Panc1 (cell line): ENCODE measurements at regions not wholly inside any gene's neighbourhood (a gene's known extent, or its start where the extent isn't known, plus 50 kb on each side); places are given as distances from the start of the nearest gene placed in this dataset.

Source experiments
- ATAC-seq: fragments of 200-7000 bp; cut with Tn5 transposase; 2 replicates; pipeline ENCODE4 v1.9.1; 2020; ENCODE audit warnings: mild to moderate bottlenecking, moderate library complexity
- BruUV-seq: library from RNA; stranded (reverse); fragments of 400-500 nt; replicated peaks from 2 replicates; lab custom pipeline; 2021; lab: Mats Ljungman, UMichigan
- CTCF ChIA-PET: fragments of 300-600 bp; sonication (Branson Sonifier 250); formaldehyde crosslinking; loops from one replicate; lab custom pipeline; 2022; ENCODE audit warnings: antibody characterized with exemption; lab: Charles Lee
- POLR2A ChIA-PET: fragments of 300-600 bp; sonication (Branson Sonifier 250); formaldehyde crosslinking; loops from one replicate; lab custom pipeline; 2022; ENCODE audit warnings: antibody characterized with exemption; lab: Charles Lee
- DNase-seq: peaks from one replicate; pipeline ENCODE4 v3.0.0-alpha.2; 2010; ENCODE audit warnings: low read depth, low spot score
- H3K27ac ChIP-seq: 2 replicates; pipeline ENCODE4 v1.5.1; 2011; ENCODE audit warnings: mild to moderate bottlenecking, low read length, inconsistent platforms
- H3K27me3 ChIP-seq: fragments of 200-500 bp; sonication (Bioruptor generic); 2 replicates; pipeline ENCODE4 v1.6.0; 2014; ENCODE audit warnings: low read length, inconsistent platforms; ENCODE audit not compliant: control insufficient read depth, insufficient read depth
- H3K36me3 ChIP-seq: fragments of 200-500 bp; sonication (Bioruptor generic); 2 replicates; pipeline ENCODE4 v1.5.1; 2014; ENCODE audit warnings: inconsistent platforms, mild to moderate bottlenecking, low read length, moderate library complexity; ENCODE audit not compliant: control insufficient read depth, insufficient read depth
- H3K4me1 ChIP-seq: 2 replicates; pipeline ENCODE4 v1.5.1; 2011; ENCODE audit warnings: inconsistent platforms, mild to moderate bottlenecking, low read length, moderate library complexity; ENCODE audit not compliant: control insufficient read depth, insufficient read depth
- H3K4me3 ChIP-seq, 2 experiments: 2 replicates each; pipeline ENCODE4 v1.5.1; 2011 to 2012; ENCODE audit warnings: low read depth in 2 of 2, low read length in 2 of 2, mild to moderate bottlenecking in 2 of 2, inconsistent platforms in 1 of 2, moderate library complexity in 1 of 2
- H3K9me3 ChIP-seq: fragments of 200-500 bp; sonication (Bioruptor generic); 2 replicates; pipeline ENCODE4 v1.5.1; 2014; ENCODE audit warnings: low read depth, mild to moderate bottlenecking, inconsistent platforms, low read length, moderate library complexity; ENCODE audit not compliant: control insufficient read depth, insufficient read depth
- CTCF ChIP-seq: fragments of 450-650 bp; IDR thresholded peaks from 2 replicates; pipeline ENCODE4 v1.5.1; 2017; ENCODE audit warnings: mild to moderate bottlenecking
- POLR2AphosphoS5 ChIP-seq: IDR thresholded peaks from 2 replicates; pipeline ENCODE4 v1.6.1; 2012; ENCODE audit warnings: mild to moderate bottlenecking, low read depth, low read length, moderate library complexity
- REST ChIP-seq, 2 experiments: IDR thresholded peaks; 2 replicates each; pipeline ENCODE4 v1.6.1; 2011 to 2012; ENCODE audit warnings: low read depth in 2 of 2, control low read depth in 1 of 2, low read length in 1 of 2, mild to moderate bottlenecking in 1 of 2, moderate library complexity in 1 of 2; ENCODE audit not compliant: insufficient read depth in 1 of 2
- SIN3A ChIP-seq: IDR thresholded peaks from 2 replicates; pipeline ENCODE4 v1.6.1; 2012; ENCODE audit warnings: low read depth, mild to moderate bottlenecking, low read length, moderate library complexity, borderline replicate concordance; ENCODE audit not compliant: insufficient read depth
- TCF7L2 ChIP-seq: IDR thresholded peaks from 2 replicates; pipeline ENCODE4 v1.6.1; 2011; ENCODE audit warnings: mild to moderate bottlenecking, low read depth, low read length, inconsistent platforms
- in situ Hi-C: cut with HindIII; loops from 2 replicates; pipeline ENCODE4 v1.10.0; 2016; ENCODE audit warnings: low sequenced_read_pairs, low pct_unique_long_range_greater_than_20kb
- intact Hi-C: fragments of 100-400 bp; cut with micrococcal nuclease; formaldehyde crosslinking; loops from one replicate; pipeline ENCODE4 v1.10.0; 2022; ENCODE audit not compliant: unreplicated experiment

GRCh38 chr13:65631078-65631477, 1599.1 kb downstream of the PCDH9 start:
- ChIA-PET CTCF (no interaction called here), POLR2A (no interaction called here)
- no peaks in the 10 kb centered on the region for H3K36me3 ChIP-seq
- BruUV-seq = no TSS peak
- H3K27me3 ChIP-seq = no peaks in the 10 kb centered on the region
- H3K9me3 ChIP-seq = no peaks in the 10 kb centered on the region
- no peak overlapping the region for H3K27ac ChIP-seq
- intact Hi-C loops (no loop called here), in situ Hi-C loops (no loop called here)
- no peak for TF ChIP-seq SIN3A
- TF ChIP-seq POLR2AphosphoS5 = no peak
- no peak for TF ChIP-seq REST (IDR thresholded peaks at IDR 0.05; ENCODE audit: insufficient read depth in 1 of 2, low read depth in 2 of 2, low read length in 1 of 2)
- no peak for TF ChIP-seq CTCF
- no peak for TF ChIP-seq TCF7L2
- DNase-seq (no peak), ATAC-seq (no peak)
- no peaks in the 10 kb centered on the region for H3K4me1 ChIP-seq
- H3K4me3 ChIP-seq = no peak overlapping the region

GRCh38 chr13:65629926-65630325, 1600.2 kb downstream of the PCDH9 start:
- no peak overlapping the region for H3K27ac ChIP-seq
- DNase-seq = no peak
- H3K4me1 ChIP-seq = no peaks in the 10 kb centered on the region
- ChIA-PET POLR2A (no interaction called here), CTCF (no interaction called here)
- intact Hi-C loops (no loop called here), in situ Hi-C loops (no loop called here)
- TF ChIP-seq POLR2AphosphoS5 (no peak), TCF7L2 (no peak), CTCF (no peak), REST (IDR thresholded peaks at IDR 0.05; ENCODE audit: insufficient read depth in 1 of 2, low read depth in 2 of 2, low read length in 1 of 2) (no peak), SIN3A (no peak)
- no peaks in the 10 kb centered on the region for H3K9me3 ChIP-seq
- ATAC-seq = no peak
- H3K4me3 ChIP-seq = no peak overlapping the region
- no peaks in the 10 kb centered on the region for H3K27me3 ChIP-seq
- no TSS peak for BruUV-seq
- H3K36me3 ChIP-seq = no peaks in the 10 kb centered on the region
